GM12873 (cell line): ENCODE measurements at regions not wholly inside any gene's neighbourhood (a gene's known extent, or its start where the extent isn't known, plus 50 kb on each side); places are given as distances from the start of the nearest gene placed in this dataset.

Experiments used
- CTCF ChIP-seq: IDR thresholded peaks from 2 replicates; pipeline ENCODE4 v1.5.1; 2012; ENCODE audit warnings: low read depth, mild to moderate bottlenecking, moderate library complexity, low read length, control low read depth; ENCODE audit not compliant: insufficient read depth; ENCODE audit errors: missing control alignments

DNA sequence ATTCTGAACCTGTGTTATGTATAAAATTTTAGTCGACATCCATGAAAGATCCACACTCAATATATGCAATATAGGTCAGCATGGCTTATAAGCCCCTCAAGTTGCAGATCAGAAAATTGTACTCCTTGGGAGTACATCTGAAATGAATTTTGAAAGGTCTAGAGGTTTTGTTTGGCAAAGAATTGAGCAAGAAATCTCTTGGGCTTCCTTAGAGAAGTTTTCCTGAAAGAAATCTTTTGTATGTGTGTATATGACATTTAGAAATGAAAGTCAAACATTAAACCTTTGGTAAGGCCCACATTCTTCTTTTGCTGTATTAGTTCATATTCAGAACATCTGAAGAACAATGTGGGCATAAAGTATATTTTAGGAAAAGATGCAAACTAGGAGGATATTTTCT lies 1006.6 kb downstream of the NAALADL2 start:
- TF ChIP-seq CTCF = no peak

GRCh38 chr3:175861916-175862315 lies 1002.8 kb downstream of the NAALADL2 start:
- TF ChIP-seq CTCF = no peak
